ENCODE measurements at regions not wholly inside any gene's neighbourhood (a gene's known extent, or its start where the extent isn't known, plus 50 kb on each side); places are given as distances from the start of the nearest gene placed in this dataset.

GRCh38 chr7:17134786-17135185 lies 163.7 kb upstream of the AHR start:
- TF ChIP-seq ELF4 (IDR thresholded peaks at IDR 0.05), result no peak
- TF ChIP-seq SP1 (IDR thresholded peaks at IDR 0.05), result no peak
- TF ChIP-seq SUZ12 (IDR thresholded peaks at IDR 0.05), result no peak
- no peak for TF ChIP-seq L3MBTL2 (conservative IDR thresholded peaks at IDR 0.05)
- TF ChIP-seq ARNT (IDR thresholded peaks at IDR 0.05), result no peak
- TF ChIP-seq ZNF384 (IDR thresholded peaks at IDR 0.05), result no peak
- no peak for TF ChIP-seq FOXM1 (IDR thresholded peaks at IDR 0.05; ENCODE audit: borderline replicate concordance)
